B cell (primary cell): ENCODE measurements at regions not wholly inside any gene's neighbourhood (a gene's known extent, or its start where the extent isn't known, plus 50 kb on each side); places are given as distances from the start of the nearest gene placed in this dataset.

ENCODE experiments used
- CTCF ChIP-seq: fragments of 200-600 bp; IDR thresholded peaks from one replicate; pipeline ENCODE4 v1.8.0; 2022; ENCODE audit warnings: antibody characterized with exemption, mild to moderate bottlenecking
- EZH2 ChIP-seq: IDR thresholded peaks from 2 replicates; pipeline ENCODE4 v1.6.1; 2012; ENCODE audit warnings: borderline replicate concordance, low read depth, mild to moderate bottlenecking, moderate library complexity, low read length; ENCODE audit not compliant: insufficient read depth, poor library complexity, severe bottlenecking

- TF ChIP-seq CTCF (no peak), EZH2 (no peak)
Observed at GRCh38 chr6:103995571-103995970, 864.1 kb downstream of the HACE1 start.
